NT2/D1 (cell line): ENCODE measurements at regions not wholly inside any gene's neighbourhood (a gene's known extent, or its start where the extent isn't known, plus 50 kb on each side); places are given as distances from the start of the nearest gene placed in this dataset.

Experiments used
- YY1 ChIP-seq: IDR thresholded peaks from 2 replicates; pipeline ENCODE4 v1.6.1; 2011; ENCODE audit not compliant: insufficient read length, insufficient read depth
- ZNF274 ChIP-seq: IDR thresholded peaks from 2 replicates; pipeline ENCODE4 v1.6.1; 2011; ENCODE audit warnings: mild to moderate bottlenecking, low read depth, low read length

DNA sequence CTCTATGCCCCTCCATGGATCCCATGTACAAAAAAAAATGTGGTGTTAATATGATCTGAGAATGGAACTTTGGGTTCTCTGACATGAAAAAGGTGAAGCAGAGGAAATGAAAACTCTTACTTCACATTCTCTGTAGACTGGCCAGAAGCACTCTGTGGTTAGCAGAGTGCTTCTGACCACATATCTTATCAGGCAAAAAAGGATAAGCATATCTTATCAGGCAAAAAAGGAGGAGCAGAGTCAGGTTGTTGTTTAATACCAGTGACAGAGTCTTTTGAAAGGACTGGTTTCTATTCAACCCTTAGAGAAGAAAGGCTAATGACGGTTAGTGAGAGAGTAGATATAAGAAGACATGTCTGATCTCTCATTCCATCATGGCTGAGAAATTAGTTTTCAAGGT, 1404.8 kb downstream of the SLITRK1 start:
- TF ChIP-seq ZNF274 (no peak), YY1 (no peak)
